ENCODE measurements at regions not wholly inside any gene's neighbourhood (a gene's known extent, or its start where the extent isn't known, plus 50 kb on each side); places are given as distances from the start of the nearest gene placed in this dataset.

GRCh38 chr6:19435755-19436154 is 401.4 kb upstream of the ID4 start:
- POLR2A ChIA-PET = no interaction called here
- CTCF ChIA-PET = no interaction called here
- DNase-seq (ENCODE audit: extremely low spot score) = no peak

GRCh38 chr6:19438566-19439353 is 398.4 kb upstream of the ID4 start:
- TF ChIP-seq LEF1 (IDR thresholded peaks at IDR 0.05; ENCODE audit: borderline replicate concordance) = no peak
- no peak for DNase-seq (ENCODE audit: extremely low spot score)
- POLR2A ChIA-PET = no interaction called here
- CTCF ChIA-PET = interaction anchor here (0.6 kb wide), 2 partner anchors 19 to 29 kb away, joined by 3 read pairs; no protein-coding TSS in a partner anchor

More at GRCh38 chr6:19435755-19436154, 401.4 kb upstream of the ID4 start:
- no peak for TF ChIP-seq FOXK2 (IDR thresholded peaks at IDR 0.05)
- TF ChIP-seq SP1 (IDR thresholded peaks at IDR 0.05) = no peak
- no peak for TF ChIP-seq NFRKB (IDR thresholded peaks at IDR 0.05)
- TF ChIP-seq LEF1 (IDR thresholded peaks at IDR 0.05; ENCODE audit: borderline replicate concordance) = no peak
- no peak for TF ChIP-seq CTBP1 (IDR thresholded peaks at IDR 0.05; ENCODE audit: borderline replicate concordance)
- no peak for TF ChIP-seq FOXA1 (IDR thresholded peaks at IDR 0.05)
- TF ChIP-seq ARNT (IDR thresholded peaks at IDR 0.05) = no peak
- TF ChIP-seq TARDBP (IDR thresholded peaks at IDR 0.05) = no peak
- no peak for TF ChIP-seq FOXM1 (IDR thresholded peaks at IDR 0.05; ENCODE audit: borderline replicate concordance)
- no peak for TF ChIP-seq ZNF384 (IDR thresholded peaks at IDR 0.05)
- no peak for TF ChIP-seq PKNOX1 (IDR thresholded peaks at IDR 0.05)
- TF ChIP-seq L3MBTL2 (conservative IDR thresholded peaks at IDR 0.05) = no peak
- TF ChIP-seq SUZ12 (IDR thresholded peaks at IDR 0.05) = no peak
- no peak for TF ChIP-seq HDGF (IDR thresholded peaks at IDR 0.05; ENCODE audit: borderline replicate concordance)
- TF ChIP-seq BHLHE40 (IDR thresholded peaks at IDR 0.05; ENCODE audit: borderline replicate concordance) = no peak
- no peak for TF ChIP-seq ELF4 (IDR thresholded peaks at IDR 0.05)

- TF ChIP-seq FOXA1 (IDR thresholded peaks at IDR 0.05) (no peak), LEF1 (IDR thresholded peaks at IDR 0.05; ENCODE audit: borderline replicate concordance) (no peak), ZNF384 (IDR thresholded peaks at IDR 0.05) (no peak), FOXK2 (IDR thresholded peaks at IDR 0.05) (no peak), ARNT (IDR thresholded peaks at IDR 0.05) (no peak), TARDBP (IDR thresholded peaks at IDR 0.05) (no peak), BHLHE40 (IDR thresholded peaks at IDR 0.05; ENCODE audit: borderline replicate concordance) (no peak), SP1 (IDR thresholded peaks at IDR 0.05) (no peak), ELF4 (IDR thresholded peaks at IDR 0.05) (no peak), NFRKB (IDR thresholded peaks at IDR 0.05) (no peak), CTBP1 (IDR thresholded peaks at IDR 0.05; ENCODE audit: borderline replicate concordance) (no peak), HDGF (IDR thresholded peaks at IDR 0.05; ENCODE audit: borderline replicate concordance) (no peak), PKNOX1 (IDR thresholded peaks at IDR 0.05) (no peak), SUZ12 (IDR thresholded peaks at IDR 0.05) (no peak), FOXM1 (IDR thresholded peaks at IDR 0.05; ENCODE audit: borderline replicate concordance) (no peak), L3MBTL2 (conservative IDR thresholded peaks at IDR 0.05) (no peak)
- CTCF ChIA-PET = no interaction called here
- POLR2A ChIA-PET = no interaction called here
- no peak for DNase-seq (ENCODE audit: extremely low spot score)
Observed at GRCh38 chr6:19440531-19440930, 396.6 kb upstream of the ID4 start.

- ChIA-PET POLR2A (no interaction called here), CTCF (no interaction called here)
- no peak for TF ChIP-seq HDGF (IDR thresholded peaks at IDR 0.05; ENCODE audit: borderline replicate concordance)
- TF ChIP-seq ARNT (IDR thresholded peaks at IDR 0.05) = no peak
- no peak for TF ChIP-seq SUZ12 (IDR thresholded peaks at IDR 0.05)
- no peak for DNase-seq (ENCODE audit: extremely low spot score)
Observed at GRCh38 chr6:19443411-19443810, 393.8 kb upstream of the ID4 start.

- DNase-seq (ENCODE audit: extremely low spot score) = no peak
- ChIA-PET POLR2A (no interaction called here), CTCF (no interaction called here)
- TF ChIP-seq HDGF (IDR thresholded peaks at IDR 0.05; ENCODE audit: borderline replicate concordance) (no peak), FOXM1 (IDR thresholded peaks at IDR 0.05; ENCODE audit: borderline replicate concordance) (no peak), FOXA1 (IDR thresholded peaks at IDR 0.05) (no peak), CTBP1 (IDR thresholded peaks at IDR 0.05; ENCODE audit: borderline replicate concordance) (no peak), ZNF384 (IDR thresholded peaks at IDR 0.05) (no peak), TARDBP (IDR thresholded peaks at IDR 0.05) (no peak), PKNOX1 (IDR thresholded peaks at IDR 0.05) (no peak), ARNT (IDR thresholded peaks at IDR 0.05) (no peak), FOXK2 (IDR thresholded peaks at IDR 0.05) (no peak), NFRKB (IDR thresholded peaks at IDR 0.05) (no peak), L3MBTL2 (conservative IDR thresholded peaks at IDR 0.05) (no peak), LEF1 (IDR thresholded peaks at IDR 0.05; ENCODE audit: borderline replicate concordance) (no peak), ELF4 (IDR thresholded peaks at IDR 0.05) (no peak), SP1 (IDR thresholded peaks at IDR 0.05) (no peak), BHLHE40 (IDR thresholded peaks at IDR 0.05; ENCODE audit: borderline replicate concordance) (no peak), SUZ12 (IDR thresholded peaks at IDR 0.05) (no peak)
Observed at GRCh38 chr6:19444041-19444440, 393.1 kb upstream of the ID4 start.

- POLR2A ChIA-PET = no interaction called here
- no peak for DNase-seq (ENCODE audit: extremely low spot score)
- CTCF ChIA-PET = no interaction called here
- TF ChIP-seq LEF1 (IDR thresholded peaks at IDR 0.05; ENCODE audit: borderline replicate concordance) = no peak
- TF ChIP-seq SUZ12 (IDR thresholded peaks at IDR 0.05) = no peak
- no peak for TF ChIP-seq FOXM1 (IDR thresholded peaks at IDR 0.05; ENCODE audit: borderline replicate concordance)
- no peak for TF ChIP-seq SP1 (IDR thresholded peaks at IDR 0.05)
- TF ChIP-seq NFRKB (IDR thresholded peaks at IDR 0.05) = no peak
- no peak for TF ChIP-seq CTBP1 (IDR thresholded peaks at IDR 0.05; ENCODE audit: borderline replicate concordance)
- TF ChIP-seq ZNF384 (IDR thresholded peaks at IDR 0.05) = no peak
- no peak for TF ChIP-seq FOXA1 (IDR thresholded peaks at IDR 0.05)
- no peak for TF ChIP-seq ELF4 (IDR thresholded peaks at IDR 0.05)
- no peak for TF ChIP-seq PKNOX1 (IDR thresholded peaks at IDR 0.05)
- TF ChIP-seq L3MBTL2 (conservative IDR thresholded peaks at IDR 0.05) = no peak
- TF ChIP-seq ARNT (IDR thresholded peaks at IDR 0.05) = no peak
- no peak for TF ChIP-seq TARDBP (IDR thresholded peaks at IDR 0.05)
Observed at GRCh38 chr6:19444481-19444880, 392.7 kb upstream of the ID4 start.

All from HEK293T (cell line).